HEK293T (cell line): ENCODE measurements at regions not wholly inside any gene's neighbourhood (a gene's known extent, or its start where the extent isn't known, plus 50 kb on each side); places are given as distances from the start of the nearest gene placed in this dataset.

ENCODE experiments used
- CTCF ChIA-PET: fragments of 350-600 bp; formaldehyde crosslinking; extraction: SDS; loops from one replicate; lab custom pipeline; 2021; ENCODE audit warnings: antibody characterized with exemption, inconsistent platforms; lab: Yijun Ruan, JAX
- POLR2A ChIA-PET: fragments of 350-600 bp; formaldehyde crosslinking; extraction: SDS; loops from one replicate; lab custom pipeline; 2020; ENCODE audit warnings: antibody characterized with exemption, inconsistent platforms; lab: Yijun Ruan, JAX
- DNase-seq: peaks from one replicate; pipeline ENCODE4 v3.0.0; 2012; ENCODE audit warnings: mixed read lengths; ENCODE audit errors: extremely low spot score
- ARNT ChIP-seq: fragments of 450-650 bp; IDR thresholded peaks from 2 replicates; pipeline ENCODE4 v1.6.1; 2017; ENCODE audit warnings: mild to moderate bottlenecking
- BHLHE40 ChIP-seq: fragments of 450-650 bp; IDR thresholded peaks from 2 replicates; pipeline ENCODE4 v1.6.1; 2016; ENCODE audit warnings: mild to moderate bottlenecking, moderate library complexity, borderline replicate concordance
- CTBP1 ChIP-seq: fragments of 450-650 bp; IDR thresholded peaks from 2 replicates; pipeline ENCODE4 v1.6.1; 2016; ENCODE audit warnings: borderline replicate concordance
- ELF4 ChIP-seq: fragments of 450-650 bp; IDR thresholded peaks from 2 replicates; pipeline ENCODE4 v1.6.1; 2017; ENCODE audit warnings: antibody characterized with exemption
- FOXA1 ChIP-seq: fragments of 450-650 bp; IDR thresholded peaks from 2 replicates; pipeline ENCODE4 v1.6.1; 2016; ENCODE audit warnings: mild to moderate bottlenecking
- FOXK2 ChIP-seq: fragments of 450-650 bp; IDR thresholded peaks from 2 replicates; pipeline ENCODE4 v1.6.1; 2016; ENCODE audit warnings: mild to moderate bottlenecking
- FOXM1 ChIP-seq: fragments of 450-650 bp; IDR thresholded peaks from 2 replicates; pipeline ENCODE4 v1.6.1; 2017; ENCODE audit warnings: mild to moderate bottlenecking, borderline replicate concordance
- HDGF ChIP-seq: fragments of 450-650 bp; IDR thresholded peaks from 2 replicates; pipeline ENCODE4 v1.6.1; 2017; ENCODE audit warnings: antibody characterized with exemption, borderline replicate concordance
- L3MBTL2 ChIP-seq: fragments of 450-650 bp; conservative IDR thresholded peaks from 2 replicates; pipeline ENCODE4 v1.6.1; 2016; ENCODE audit warnings: mild to moderate bottlenecking
- LEF1 ChIP-seq: fragments of 450-650 bp; IDR thresholded peaks from 2 replicates; pipeline ENCODE4 v1.6.1; 2017; ENCODE audit warnings: mild to moderate bottlenecking, borderline replicate concordance
- NFRKB ChIP-seq: fragments of 450-650 bp; IDR thresholded peaks from 2 replicates; pipeline ENCODE4 v1.6.1; 2016; ENCODE audit warnings: mild to moderate bottlenecking, moderate library complexity
- SP1 ChIP-seq: fragments of 450-650 bp; IDR thresholded peaks from 2 replicates; pipeline ENCODE4 v1.6.1; 2017
- SUZ12 ChIP-seq: fragments of 450-650 bp; IDR thresholded peaks from 2 replicates; pipeline ENCODE4 v1.6.1; 2016; ENCODE audit warnings: mild to moderate bottlenecking
- TARDBP ChIP-seq: fragments of 450-650 bp; IDR thresholded peaks from 2 replicates; pipeline ENCODE4 v1.6.1; 2016
- ZNF384 ChIP-seq: fragments of 450-650 bp; IDR thresholded peaks from 2 replicates; pipeline ENCODE4 v1.6.1; 2016
- TF ChIP-seq, protein P1 (sequence below): fragments of 450-650 bp; IDR thresholded peaks from 2 replicates; pipeline ENCODE4 v1.6.1; 2016

DNA sequence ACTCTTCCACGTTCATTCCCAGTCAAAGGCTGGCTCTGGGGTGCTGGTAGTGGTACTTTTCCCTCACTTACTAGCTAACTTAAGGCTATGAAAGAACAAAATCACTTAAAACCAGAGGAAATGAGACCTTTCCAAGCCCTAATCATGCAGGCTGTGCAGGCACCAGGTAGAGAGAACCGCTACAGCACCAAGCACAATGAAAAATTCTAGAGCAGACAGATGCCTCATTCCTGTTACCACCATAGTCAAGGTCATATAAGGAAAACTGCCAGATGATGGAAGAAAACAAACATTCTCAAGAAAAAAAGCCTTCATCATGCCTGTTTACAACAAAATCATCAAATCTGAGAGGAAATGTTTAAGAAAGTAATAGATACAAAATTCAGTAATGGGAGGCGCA lies 374.4 kb upstream of the PDE4D start:
- ChIA-PET CTCF (no interaction called here), POLR2A (no interaction called here)
- TF ChIP-seq TARDBP = no peak
- TF ChIP-seq CTBP1 = no peak
- TF ChIP-seq LEF1 = no peak
- no peak for TF ChIP-seq ZNF384
- TF ChIP-seq NFRKB = no peak
- no peak for TF ChIP-seq FOXM1
- no peak for TF ChIP-seq SP1
- TF ChIP-seq BHLHE40 = no peak
- no peak for DNase-seq

DNA sequence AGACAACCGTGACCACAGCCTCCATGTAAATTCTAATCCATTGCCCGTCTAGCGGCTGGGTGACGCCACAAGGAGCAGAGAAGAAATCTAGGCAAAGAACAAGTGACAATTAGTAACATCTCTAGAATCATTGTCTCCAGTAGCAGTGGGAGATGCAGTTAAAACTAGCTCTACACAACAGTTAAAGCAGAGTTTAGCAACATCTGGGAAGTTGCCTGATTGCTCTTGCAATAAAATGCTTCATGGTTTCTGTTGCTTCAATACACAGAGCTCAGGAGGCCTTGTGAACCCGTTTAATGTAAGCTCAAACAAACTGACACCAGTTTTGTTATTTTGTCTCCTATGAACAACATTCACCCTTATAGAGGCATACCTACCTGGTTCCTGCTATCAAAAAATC lies 369.8 kb upstream of the PDE4D start:
- TF ChIP-seq ELF4 (no peak), NFRKB (no peak), LEF1 (no peak)
- DNase-seq = no peak
- CTCF ChIA-PET = no interaction called here
- POLR2A ChIA-PET = no interaction called here

DNA sequence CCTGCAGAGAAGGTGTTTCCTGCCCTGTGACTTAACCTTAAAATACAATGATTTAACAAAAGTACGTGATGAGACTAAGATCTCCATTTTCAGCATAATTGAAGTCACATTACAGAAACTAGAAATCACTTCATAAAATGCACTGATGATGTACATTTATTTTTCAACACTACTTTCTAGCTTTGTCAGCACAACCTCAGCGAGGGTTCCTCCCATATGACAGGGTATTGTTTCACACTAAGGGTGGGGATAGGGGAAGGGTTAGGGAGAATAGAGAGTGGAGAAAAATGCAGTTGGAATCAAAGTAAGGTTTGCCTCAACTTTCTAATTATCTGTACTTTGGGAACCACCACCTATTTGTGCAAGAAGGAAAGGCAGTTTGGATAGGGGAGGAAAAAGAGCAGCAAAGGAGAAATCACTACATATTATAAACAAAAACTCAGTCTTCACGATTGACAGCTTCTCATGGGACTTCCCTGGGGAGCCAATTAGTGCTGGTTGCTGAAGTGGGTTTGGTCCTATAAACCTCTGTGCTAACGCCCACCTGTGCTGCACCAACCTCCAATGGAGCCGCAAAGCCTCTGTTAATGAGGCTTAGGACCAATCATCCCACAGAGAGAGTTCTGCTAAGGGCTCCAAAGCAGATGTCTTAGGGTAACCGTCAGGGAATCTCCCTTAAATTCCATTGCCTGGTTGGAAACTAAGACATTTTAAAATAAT lies 369.2 kb upstream of the PDE4D start:
- POLR2A ChIA-PET = no interaction called here
- CTCF ChIA-PET = no interaction called here
- no peak for TF ChIP-seq CTBP1
- no peak for TF ChIP-seq NFRKB
- TF ChIP-seq FOXM1 = no peak
- TF ChIP-seq HDGF = no peak
- TF ChIP-seq FOXA1 = no peak
- no peak for TF ChIP-seq FOXK2
- no peak for TF ChIP-seq ELF4
- TF ChIP-seq ZNF384 = no peak
- no peak for TF ChIP-seq ARNT
- no peak for TF ChIP-seq SUZ12
- no peak for DNase-seq

DNA sequence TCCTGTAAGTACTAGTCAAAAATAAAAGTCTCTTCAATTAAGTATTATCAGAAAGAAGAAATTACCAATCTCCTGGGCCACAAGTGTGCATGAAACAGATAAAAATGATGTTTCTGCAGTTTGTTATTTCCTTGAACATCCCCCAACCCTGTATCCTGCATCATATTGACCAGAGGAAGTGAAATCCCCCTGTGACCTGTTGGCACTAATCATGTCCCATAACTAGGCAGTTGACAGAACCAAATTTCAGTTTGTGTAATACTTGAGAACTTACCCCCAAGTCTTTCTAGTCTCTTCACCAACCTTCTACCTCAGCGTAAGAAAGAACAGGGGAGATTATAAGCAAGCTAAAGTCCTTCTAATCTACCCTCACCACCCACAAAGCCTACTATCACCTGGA lies 368.2 kb upstream of the PDE4D start:
- CTCF ChIA-PET = no interaction called here
- POLR2A ChIA-PET = no interaction called here
- no peak for DNase-seq
- TF ChIP-seq L3MBTL2 (no peak), ELF4 (no peak), ARNT (no peak), SP1 (no peak), FOXA1 (no peak), BHLHE40 (no peak), CTBP1 (no peak), FOXM1 (no peak), SUZ12 (no peak), NFRKB (no peak), LEF1 (no peak), TARDBP (no peak), FOXK2 (no peak)
- TF ChIP-seq, protein P1, sequence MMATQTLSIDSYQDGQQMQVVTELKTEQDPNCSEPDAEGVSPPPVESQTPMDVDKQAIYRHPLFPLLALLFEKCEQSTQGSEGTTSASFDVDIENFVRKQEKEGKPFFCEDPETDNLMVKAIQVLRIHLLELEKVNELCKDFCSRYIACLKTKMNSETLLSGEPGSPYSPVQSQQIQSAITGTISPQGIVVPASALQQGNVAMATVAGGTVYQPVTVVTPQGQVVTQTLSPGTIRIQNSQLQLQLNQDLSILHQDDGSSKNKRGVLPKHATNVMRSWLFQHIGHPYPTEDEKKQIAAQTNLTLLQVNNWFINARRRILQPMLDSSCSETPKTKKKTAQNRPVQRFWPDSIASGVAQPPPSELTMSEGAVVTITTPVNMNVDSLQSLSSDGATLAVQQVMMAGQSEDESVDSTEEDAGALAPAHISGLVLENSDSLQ = no peak

DNA sequence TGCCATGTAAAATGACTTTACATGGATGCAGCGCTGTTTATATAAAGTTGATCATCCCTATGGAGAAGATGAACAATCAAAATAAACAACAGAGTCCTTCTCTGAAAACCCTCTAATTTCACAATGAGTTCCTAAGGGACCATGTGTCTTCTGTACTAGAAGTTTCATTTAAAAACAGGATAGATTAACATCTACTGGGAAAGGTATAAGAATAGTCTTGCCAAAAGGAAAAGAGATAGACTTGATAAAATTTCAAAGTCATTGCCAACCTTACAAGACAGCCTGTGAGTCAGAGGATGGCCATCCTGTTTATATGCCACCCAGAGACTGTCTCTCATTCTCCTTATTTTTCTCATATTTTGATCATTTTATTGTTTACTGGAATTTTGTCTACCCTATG lies 367.1 kb upstream of the PDE4D start:
- no peak for DNase-seq
- ChIA-PET CTCF (no interaction called here), POLR2A (no interaction called here)
- no peak for TF ChIP-seq FOXK2
- TF ChIP-seq SUZ12 = no peak
- TF ChIP-seq CTBP1 = no peak
- TF ChIP-seq FOXM1 = no peak

DNA sequence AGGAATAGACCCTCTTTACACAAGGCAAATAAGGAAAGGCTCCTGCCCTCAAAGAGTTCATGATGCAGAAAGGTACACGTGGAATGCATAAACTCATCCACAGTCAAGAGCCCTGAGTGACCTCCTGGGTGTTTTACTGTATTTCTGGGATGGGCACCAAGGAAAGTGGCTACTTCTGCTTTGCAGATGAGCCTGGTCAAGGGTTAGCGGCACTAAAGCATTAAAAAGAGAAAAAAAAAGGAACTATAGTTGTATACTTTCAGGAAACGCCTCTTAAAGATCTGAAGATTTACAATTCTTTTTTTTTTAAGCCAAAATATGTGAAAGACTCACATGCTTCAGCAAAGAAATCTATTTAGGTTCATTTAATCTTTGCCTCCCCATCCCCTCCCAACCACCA lies 366.2 kb upstream of the PDE4D start:
- no peak for DNase-seq
- ChIA-PET CTCF (no interaction called here), POLR2A (no interaction called here)
- TF ChIP-seq SP1 (no peak), ELF4 (no peak), FOXM1 (no peak), TARDBP (no peak), HDGF (no peak), L3MBTL2 (no peak), ZNF384 (no peak), NFRKB (no peak), SUZ12 (no peak), FOXA1 (no peak), FOXK2 (no peak), ARNT (no peak)
- TF ChIP-seq, protein P1 = no peak

DNA sequence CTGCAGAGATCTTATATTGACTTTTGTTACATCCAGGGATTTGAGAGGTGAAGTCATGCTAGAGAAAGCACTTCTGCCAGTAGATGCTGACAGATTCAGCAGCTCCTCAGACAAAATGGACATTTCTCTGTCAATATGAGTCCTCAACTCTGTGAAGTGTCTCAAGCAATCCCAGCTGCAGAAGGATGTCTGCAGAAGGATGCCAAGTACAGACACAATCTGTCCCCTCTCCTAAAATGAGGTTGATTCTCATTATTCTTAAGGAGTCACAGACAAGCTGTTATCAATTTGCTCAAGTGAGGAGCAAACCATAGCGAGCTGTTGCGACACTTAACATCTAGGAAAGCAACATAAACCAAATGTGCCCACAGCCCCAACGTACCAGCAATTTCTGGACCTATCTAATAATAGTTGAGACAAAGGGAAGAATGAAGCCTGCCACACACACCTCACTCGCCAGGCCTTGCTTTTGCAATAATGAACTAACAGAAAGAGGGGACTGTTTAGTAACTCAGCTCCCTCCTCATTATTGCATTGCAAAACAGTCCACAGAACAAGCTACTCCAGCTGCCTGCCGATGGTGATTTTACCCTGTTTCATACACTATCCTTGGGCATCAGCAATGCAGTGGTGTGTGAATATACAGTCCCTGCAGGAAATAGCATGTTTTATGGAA lies 364.2 kb upstream of the PDE4D start:
- CTCF ChIA-PET = interaction anchor here (0.6 kb wide), 1 partner anchor 905 kb away, joined by 3 read pairs; no protein-coding TSS in a partner anchor

DNA sequence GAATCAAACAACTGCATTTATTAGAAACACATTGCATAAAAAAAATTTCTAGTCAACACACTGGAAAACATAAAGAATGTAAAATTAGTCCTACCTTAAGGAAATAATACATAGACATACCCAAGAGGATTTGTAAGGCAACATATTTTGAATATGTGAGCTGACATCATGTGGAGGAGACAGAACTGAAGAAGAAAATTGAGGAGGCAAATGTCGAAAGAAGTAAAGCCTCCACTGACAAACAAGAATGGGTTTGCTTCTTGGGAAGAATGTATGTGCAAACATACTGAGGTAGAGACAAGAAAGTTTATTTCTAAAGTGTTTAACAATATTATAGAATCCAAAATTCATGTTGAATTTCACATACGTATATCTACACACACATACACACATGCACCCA lies 363.0 kb upstream of the PDE4D start:
- CTCF ChIA-PET = no interaction called here
- TF ChIP-seq SP1 = no peak
- no peak for TF ChIP-seq CTBP1
- TF ChIP-seq FOXA1 = no peak
- TF ChIP-seq FOXM1 = no peak
- no peak for TF ChIP-seq ARNT
- TF ChIP-seq, protein P1 = no peak
- no peak for TF ChIP-seq NFRKB
- TF ChIP-seq L3MBTL2 = no peak
- TF ChIP-seq TARDBP = no peak
- POLR2A ChIA-PET = no interaction called here
- no peak for DNase-seq

More for the DNA sequence above, 364.2 kb upstream of the PDE4D start:
- no peak for TF ChIP-seq ELF4
- no peak for DNase-seq
- POLR2A ChIA-PET = no interaction called here
